ENCODE measurements at regions not wholly inside any gene's neighbourhood (a gene's known extent, or its start where the extent isn't known, plus 50 kb on each side); places are given as distances from the start of the nearest gene placed in this dataset.

GRCh38 chr12:98217257-98217656 is 298.1 kb upstream of the TMPO start:
- no peak for TF ChIP-seq CTCF (IDR thresholded peaks at IDR 0.05; ENCODE audit: insufficient read depth, low read depth, low read length)
- H3K4me3 ChIP-seq (ENCODE audit: low read depth, low read length) = no peak overlapping the region
- no peak for DNase-seq (ENCODE audit: low read depth)

- no peak overlapping the region for H3K4me3 ChIP-seq (ENCODE audit: low read depth, low read length)
- TF ChIP-seq CTCF (IDR thresholded peaks at IDR 0.05; ENCODE audit: insufficient read depth, low read depth, low read length) = no peak
- no peak for DNase-seq (ENCODE audit: low read depth)
These were observed 294.8 kb upstream of the TMPO start for GRCh38 chr12:98220636-98221035.

- TF ChIP-seq CTCF (IDR thresholded peaks at IDR 0.05; ENCODE audit: insufficient read depth, low read depth, low read length) = no peak
- DNase-seq (ENCODE audit: low read depth) = no peak
- H3K4me3 ChIP-seq (ENCODE audit: low read depth, low read length) = no peak overlapping the region
These were observed 294.1 kb upstream of the TMPO start for GRCh38 chr12:98221243-98221808.

- TF ChIP-seq CTCF (IDR thresholded peaks at IDR 0.05; ENCODE audit: insufficient read depth, low read depth, low read length) = no peak
- H3K4me3 ChIP-seq (ENCODE audit: low read depth, low read length) = no peak overlapping the region
- DNase-seq (ENCODE audit: low read depth) = no peak
These were observed 293.3 kb upstream of the TMPO start for GRCh38 chr12:98222135-98222534.

- no peak for DNase-seq (ENCODE audit: low read depth)
- no peak overlapping the region for H3K4me3 ChIP-seq (ENCODE audit: low read depth, low read length)
- no peak for TF ChIP-seq CTCF (IDR thresholded peaks at IDR 0.05; ENCODE audit: insufficient read depth, low read depth, low read length)
These were observed 290.7 kb upstream of the TMPO start for GRCh38 chr12:98224584-98225221.

GRCh38 chr12:98227162-98227561 is 288.2 kb upstream of the TMPO start:
- H3K4me3 ChIP-seq (ENCODE audit: low read depth, low read length) = no peak overlapping the region
- TF ChIP-seq CTCF (IDR thresholded peaks at IDR 0.05; ENCODE audit: insufficient read depth, low read depth, low read length) = peak; percentile 64
- peak; percentile 24 for DNase-seq (ENCODE audit: low read depth)

Measured in fibroblast of villous mesenchyme (primary cell).